Liver (tissue), 7 donors: ENCODE measurements at regions not wholly inside any gene's neighbourhood (a gene's known extent, or its start where the extent isn't known, plus 50 kb on each side); places are given as distances from the start of the nearest gene placed in this dataset.

Experiments
- DNase-seq: peaks from one replicate; pipeline ENCODE4 v3.0.0-alpha.2; 2017; ENCODE audit warnings: low spot score
- H3K27ac ChIP-seq, 2 donors: one replicate each; pipeline ENCODE4 v1.7.0; 2013; ENCODE audit warnings: inconsistent platforms in 2 of 2, low read length in 2 of 2, control low read depth in 1 of 2, low read depth in 1 of 2, mild to moderate bottlenecking in 1 of 2
- H3K27me3 ChIP-seq, 4 donors: one replicate each; pipeline versions ENCODE4 v1.6.1 to v1.7.0; 2013; ENCODE audit warnings: low read length in 3 of 4, inconsistent platforms in 1 of 4, mild to moderate bottlenecking in 1 of 4, moderate library complexity in 1 of 4; ENCODE audit not compliant: control insufficient read depth in 4 of 4, insufficient read depth in 4 of 4
- H3K36me3 ChIP-seq, 4 donors: one replicate each; pipeline versions ENCODE4 v1.6.1 to v1.7.0; 2013; ENCODE audit warnings: low read length in 3 of 4, mild to moderate bottlenecking in 3 of 4, low read depth in 1 of 4, moderate library complexity in 1 of 4; ENCODE audit not compliant: control insufficient read depth in 4 of 4, insufficient read depth in 3 of 4
- H3K4me1 ChIP-seq, 4 donors: one replicate each; pipeline versions ENCODE4 v1.6.1 to v1.7.0; 2013; ENCODE audit warnings: low read length in 3 of 4, mild to moderate bottlenecking in 3 of 4, moderate library complexity in 1 of 4; ENCODE audit not compliant: control insufficient read depth in 4 of 4, insufficient read depth in 4 of 4
- H3K4me3 ChIP-seq, 3 donors: one replicate each; pipeline versions ENCODE4 v1.6.1 to v1.7.0; 2013; ENCODE audit warnings: low read length in 3 of 3, control low read depth in 1 of 3, low read depth in 1 of 3, mild to moderate bottlenecking in 1 of 3
- H3K9ac ChIP-seq, 2 donors: one replicate each; pipeline ENCODE4 v1.7.0; 2013; ENCODE audit warnings: low read length in 2 of 2, mild to moderate bottlenecking in 2 of 2, moderate library complexity in 2 of 2, control low read depth in 1 of 2, low read depth in 1 of 2
- H3K9me3 ChIP-seq, 4 donors: one replicate each; pipeline versions ENCODE4 v1.6.1 to v1.7.0; 2013; ENCODE audit warnings: low read length in 3 of 4; ENCODE audit not compliant: control insufficient read depth in 4 of 4
- EGR1 ChIP-seq, 2 donors: IDR thresholded peaks; 2 replicates each; pipeline ENCODE4 v1.6.1; 2016 to 2018; ENCODE audit warnings: antibody characterized with exemption in 2 of 2, low read depth in 2 of 2
- FOXA1 ChIP-seq: IDR thresholded peaks from 2 replicates; pipeline ENCODE4 v1.6.1; 2016; ENCODE audit warnings: antibody characterized with exemption
- FOXA2 ChIP-seq: IDR thresholded peaks from 2 replicates; pipeline ENCODE4 v1.6.1; 2016; ENCODE audit warnings: antibody characterized with exemption
- GABPA ChIP-seq, 2 donors: IDR thresholded peaks in 1 of 2; conservative IDR thresholded peaks in 1 of 2; 2 replicates each; pipeline ENCODE4 v1.6.1; 2016; ENCODE audit warnings: antibody characterized with exemption in 2 of 2, mild to moderate bottlenecking in 1 of 2, moderate library complexity in 1 of 2
- HNF4A ChIP-seq, 2 donors: conservative IDR thresholded peaks; 2 replicates each; pipeline ENCODE4 v1.6.1; 2016; ENCODE audit warnings: antibody characterized with exemption in 2 of 2, mild to moderate bottlenecking in 2 of 2
- HNF4G ChIP-seq: IDR thresholded peaks from 2 replicates; pipeline ENCODE4 v1.6.1; 2016; ENCODE audit warnings: antibody characterized with exemption
- JUND ChIP-seq, 2 donors: IDR thresholded peaks; 2 replicates each; pipeline ENCODE4 v1.6.1; 2016; ENCODE audit warnings: antibody characterized with exemption in 2 of 2
- RAD21 ChIP-seq, 2 donors: IDR thresholded peaks; 2 replicates each; pipeline ENCODE4 v1.6.1; 2016; ENCODE audit warnings: antibody characterized with exemption in 2 of 2, mild to moderate bottlenecking in 2 of 2
- REST ChIP-seq: IDR thresholded peaks from 2 replicates; pipeline ENCODE4 v1.6.1; 2016; ENCODE audit warnings: antibody characterized with exemption, mild to moderate bottlenecking
- RXRA ChIP-seq, 2 donors: IDR thresholded peaks; 2 replicates each; pipeline ENCODE4 v1.6.1; 2017 to 2018; ENCODE audit warnings: antibody characterized with exemption in 2 of 2, mild to moderate bottlenecking in 1 of 2
- SP1 ChIP-seq: IDR thresholded peaks from 2 replicates; pipeline ENCODE4 v1.6.1; 2018; ENCODE audit warnings: antibody characterized with exemption, mild to moderate bottlenecking
- TAF1 ChIP-seq: conservative IDR thresholded peaks from 2 replicates; pipeline ENCODE4 v1.6.1; 2016; ENCODE audit warnings: antibody characterized with exemption, mild to moderate bottlenecking
- YY1 ChIP-seq: IDR thresholded peaks from 2 replicates; pipeline ENCODE4 v1.6.1; 2016; ENCODE audit warnings: antibody characterized with exemption, mild to moderate bottlenecking
- WGBS: extraction: QIAGEN DNeasy Blood & Tissue Kit; methylation state at CpG from one replicate; pipeline ENCODE4 v1.1.7; 2013; 5-methylcytosine and 5-hydroxymethylcytosine counted together
- TF ChIP-seq, protein P1 (sequence below): IDR thresholded peaks from 2 replicates; pipeline ENCODE4 v1.6.1; 2016; ENCODE audit warnings: antibody characterized with exemption
- TF ChIP-seq, protein P2 (sequence below): IDR thresholded peaks from 2 replicates; pipeline ENCODE4 v1.6.1; 2016; ENCODE audit warnings: antibody characterized with exemption
- donor health status: healthy.
- donor health status: healthy.
- donor health status: healthy.
- donor health status: healthy.

GRCh38 chr2:53040536-53041229, 726.9 kb upstream of the CHAC2 start:
- Histone ChIP-seq H3K27me3 (peaks cover 0 to 2% (median 0%) of the 10 kb centered on the region in 4 donors), H3K4me1 (no peaks in the 10 kb centered on the region), H3K4me3 (no peak overlapping the region), H3K27ac (no peak overlapping the region), H3K9me3 (no peaks in the 10 kb centered on the region), H3K9ac (no peak overlapping the region), H3K36me3 (no peaks in the 10 kb centered on the region)
- TF ChIP-seq EGR1 (IDR thresholded peaks at IDR 0.05; ENCODE audit: low read depth in 2 of 2) = no peak
- TF ChIP-seq, protein P1, sequence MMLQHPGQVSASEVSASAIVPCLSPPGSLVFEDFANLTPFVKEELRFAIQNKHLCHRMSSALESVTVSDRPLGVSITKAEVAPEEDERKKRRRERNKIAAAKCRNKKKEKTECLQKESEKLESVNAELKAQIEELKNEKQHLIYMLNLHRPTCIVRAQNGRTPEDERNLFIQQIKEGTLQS = no peak
- no peak for TF ChIP-seq YY1
- no peak for TF ChIP-seq FOXA2
- no peak for TF ChIP-seq HNF4G
- no peak for TF ChIP-seq REST
- no peak for TF ChIP-seq TAF1
- TF ChIP-seq GABPA (IDR thresholded peaks at IDR 0.05 in 1 of 2, conservative IDR thresholded peaks at IDR 0.05 in 1 of 2) = no peak
- 71% methylated on average over 4 of the region's 4 CpGs for WGBS
- DNase-seq = no peak

- no peak for DNase-seq
- no peaks in the 10 kb centered on the region for H3K4me1 ChIP-seq
- no peak overlapping the region for H3K27ac ChIP-seq
- no peak overlapping the region for H3K9ac ChIP-seq
- 78% methylated on average over 1 of the region's 1 CpG for WGBS
- no peak overlapping the region for H3K4me3 ChIP-seq
- no peaks in the 10 kb centered on the region for H3K9me3 ChIP-seq
- TF ChIP-seq TAF1 = no peak
- no peak for TF ChIP-seq EGR1 (IDR thresholded peaks at IDR 0.05; ENCODE audit: low read depth in 2 of 2)
- TF ChIP-seq YY1 = no peak
- TF ChIP-seq FOXA1 = no peak
- no peak for TF ChIP-seq RAD21 (IDR thresholded peaks at IDR 0.05)
- TF ChIP-seq JUND (IDR thresholded peaks at IDR 0.05) = no peak
- no peak for TF ChIP-seq HNF4G
- TF ChIP-seq, protein P2, sequence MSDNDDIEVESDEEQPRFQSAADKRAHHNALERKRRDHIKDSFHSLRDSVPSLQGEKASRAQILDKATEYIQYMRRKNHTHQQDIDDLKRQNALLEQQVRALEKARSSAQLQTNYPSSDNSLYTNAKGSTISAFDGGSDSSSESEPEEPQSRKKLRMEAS = no peak
- TF ChIP-seq HNF4A (conservative IDR thresholded peaks at IDR 0.05) = no peak
- no peaks in the 10 kb centered on the region for H3K36me3 ChIP-seq
- H3K27me3 ChIP-seq = no peaks in the 10 kb centered on the region
Observed at GRCh38 chr2:53036196-53036595, 731.4 kb upstream of the CHAC2 start.

DNA sequence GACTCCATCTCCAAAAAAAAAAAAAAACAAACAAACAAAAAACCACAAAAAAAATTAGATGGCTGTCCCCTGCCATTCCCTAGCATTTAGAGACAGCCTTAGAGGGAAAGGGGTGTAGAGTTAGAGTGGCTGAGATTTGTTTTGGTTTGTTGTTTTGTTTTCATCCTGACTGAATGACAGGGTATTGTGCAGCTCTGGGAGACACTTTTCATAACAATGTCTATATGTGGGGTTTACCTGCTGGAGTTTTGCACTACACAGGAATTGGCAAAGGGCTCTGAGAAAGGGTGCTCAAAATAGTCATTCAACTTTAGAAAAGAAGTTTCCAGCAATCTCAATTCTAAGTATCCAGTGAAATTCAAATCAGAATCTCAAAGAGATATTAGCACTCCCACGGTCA, 732.5 kb upstream of the CHAC2 start:
- Histone ChIP-seq H3K4me1 (no peaks in the 10 kb centered on the region), H3K36me3 (no peaks in the 10 kb centered on the region), H3K9me3 (no peaks in the 10 kb centered on the region), H3K27ac (no peak overlapping the region), H3K9ac (no peak overlapping the region), H3K4me3 (no peak overlapping the region), H3K27me3 (no peaks in the 10 kb centered on the region)
- TF ChIP-seq EGR1 (IDR thresholded peaks at IDR 0.05; ENCODE audit: low read depth in 2 of 2) (no peak), FOXA1 (no peak), SP1 (no peak), REST (no peak), FOXA2 (no peak), RXRA (IDR thresholded peaks at IDR 0.05) (no peak)
- 64% methylated on average over 1 of the region's 1 CpG for WGBS
- no peak for DNase-seq
